ENCODE measurements at regions not wholly inside any gene's neighbourhood (a gene's known extent, or its start where the extent isn't known, plus 50 kb on each side); places are given as distances from the start of the nearest gene placed in this dataset.
"Not testable (repeated sequence)": the region's sequence is repeated elsewhere in the genome, so short reads cannot be mapped to it uniquely, and the experiment has no call there.

- in situ Hi-C loops (cut with HindIII; ENCODE audit: low sequenced_read_pairs): no loop called here
These were observed 111.4 kb downstream of the LUZP4 start for GRCh38 chrX:115400960-115401359.

- in situ Hi-C loops (cut with HindIII; ENCODE audit: low sequenced_read_pairs): no loop called here
These were observed 112.8 kb downstream of the LUZP4 start for GRCh38 chrX:115402299-115402698.

- in situ Hi-C loops (cut with HindIII; ENCODE audit: low sequenced_read_pairs): no loop called here
These were observed 119.4 kb downstream of the LUZP4 start for GRCh38 chrX:115408771-115409400.

- in situ Hi-C loops (cut with HindIII; ENCODE audit: low sequenced_read_pairs): no loop called here
These were observed 120.0 kb downstream of the LUZP4 start for GRCh38 chrX:115409551-115409950.

- in situ Hi-C loops (cut with HindIII; ENCODE audit: low sequenced_read_pairs): no loop called here
These were observed 121.4 kb downstream of the LUZP4 start for GRCh38 chrX:115410731-115411428.

- in situ Hi-C loops (cut with HindIII; ENCODE audit: low sequenced_read_pairs): no loop called here
These were observed 123.8 kb downstream of the LUZP4 start for GRCh38 chrX:115413246-115413878.

- in situ Hi-C loops (cut with HindIII; ENCODE audit: low sequenced_read_pairs): no loop called here
These were observed 129.6 kb downstream of the LUZP4 start for GRCh38 chrX:115419069-115419468.

GRCh38 chrX:115423086-115423485 is 133.6 kb downstream of the LUZP4 start:
- in situ Hi-C loops (cut with HindIII; ENCODE audit: low sequenced_read_pairs): loop anchor here (5.0 kb wide), 2 partner anchors 51 to 96 kb away; no protein-coding TSS in a partner anchor

GRCh38 chrX:115425359-115425758 is 135.6 kb upstream of the PLS3 start:
- in situ Hi-C loops (cut with HindIII; ENCODE audit: low sequenced_read_pairs): no loop called here

- in situ Hi-C loops (cut with HindIII; ENCODE audit: low sequenced_read_pairs): no loop called here
These were observed 133.0 kb upstream of the PLS3 start for GRCh38 chrX:115427861-115428410.

GRCh38 chrX:115434834-115435233 is 126.1 kb upstream of the PLS3 start:
- in situ Hi-C loops (cut with HindIII; ENCODE audit: low sequenced_read_pairs): not testable (repeated sequence)

- in situ Hi-C loops (cut with HindIII; ENCODE audit: low sequenced_read_pairs): no loop called here
These were observed 123.0 kb upstream of the PLS3 start for GRCh38 chrX:115437841-115438595.

- in situ Hi-C loops (cut with HindIII; ENCODE audit: low sequenced_read_pairs): no loop called here
These were observed 112.8 kb upstream of the PLS3 start for GRCh38 chrX:115448146-115448545.

GRCh38 chrX:115449742-115450141 is 111.2 kb upstream of the PLS3 start:
- in situ Hi-C loops (cut with HindIII; ENCODE audit: low sequenced_read_pairs): no loop called here

- in situ Hi-C loops (cut with HindIII; ENCODE audit: low sequenced_read_pairs): no loop called here
These were observed 108.7 kb upstream of the PLS3 start for GRCh38 chrX:115452251-115452650.

- in situ Hi-C loops (cut with HindIII; ENCODE audit: low sequenced_read_pairs): no loop called here
These were observed 100.8 kb upstream of the PLS3 start for GRCh38 chrX:115459883-115460880.

- in situ Hi-C loops (cut with HindIII; ENCODE audit: low sequenced_read_pairs): no loop called here
These were observed 98.6 kb upstream of the PLS3 start for GRCh38 chrX:115462406-115462805.

- in situ Hi-C loops (cut with HindIII; ENCODE audit: low sequenced_read_pairs): no loop called here
These were observed 93.0 kb upstream of the PLS3 start for GRCh38 chrX:115467961-115468360.

- in situ Hi-C loops (cut with HindIII; ENCODE audit: low sequenced_read_pairs): no loop called here
These were observed 88.8 kb upstream of the PLS3 start for GRCh38 chrX:115472131-115472530.

GRCh38 chrX:115486510-115486909 is 74.5 kb upstream of the PLS3 start:
- in situ Hi-C loops (cut with HindIII; ENCODE audit: low sequenced_read_pairs): no loop called here
